HG03342 (cell line): ENCODE measurements at regions not wholly inside any gene's neighbourhood (a gene's known extent, or its start where the extent isn't known, plus 50 kb on each side); places are given as distances from the start of the nearest gene placed in this dataset.

Experiments used
- ATAC-seq: cut with Tn5 transposase; IDR thresholded peaks from one replicate; pipeline ENCODE4 v1.9.1; 2021; ENCODE audit warnings: mild to moderate bottlenecking, moderate library complexity; ENCODE audit not compliant: unreplicated experiment

- no peak for ATAC-seq
These were observed 282.4 kb downstream of the MEIS1 start for GRCh38 chr2:66717218-66717905.

GRCh38 chr2:66717973-66718372 lies 283.0 kb downstream of the MEIS1 start:
- no peak for ATAC-seq

GRCh38 chr2:66721776-66722175 lies 286.9 kb downstream of the MEIS1 start:
- no peak for ATAC-seq

- no peak for ATAC-seq
These were observed 289.3 kb downstream of the MEIS1 start for GRCh38 chr2:66724241-66724640.

GRCh38 chr2:66729416-66730330 lies 294.7 kb downstream of the MEIS1 start:
- ATAC-seq: no peak

- ATAC-seq: no peak
These were observed 295.5 kb downstream of the MEIS1 start for GRCh38 chr2:66730441-66730840.

- ATAC-seq: no peak
These were observed 298.6 kb downstream of the MEIS1 start for GRCh38 chr2:66733364-66733999.

GRCh38 chr2:66748939-66749338 lies 314.0 kb downstream of the MEIS1 start:
- peak; percentile 81 for ATAC-seq

GRCh38 chr2:66749566-66749965 lies 314.6 kb downstream of the MEIS1 start:
- ATAC-seq: no peak

GRCh38 chr2:66753257-66753656 lies 318.3 kb downstream of the MEIS1 start:
- ATAC-seq: no peak

- no peak for ATAC-seq
These were observed 318.7 kb downstream of the MEIS1 start for GRCh38 chr2:66753660-66754059.

- no peak for ATAC-seq
These were observed 321.0 kb downstream of the MEIS1 start for GRCh38 chr2:66755974-66756373.

- ATAC-seq: no peak
These were observed 326.9 kb downstream of the MEIS1 start for GRCh38 chr2:66761826-66762225.

- ATAC-seq: no peak
These were observed 327.8 kb downstream of the MEIS1 start for GRCh38 chr2:66762761-66763160.

GRCh38 chr2:66766582-66766981 lies 331.7 kb downstream of the MEIS1 start:
- ATAC-seq: no peak

GRCh38 chr2:66771359-66771976 lies 336.5 kb downstream of the MEIS1 start:
- ATAC-seq: no peak

GRCh38 chr2:66772618-66773017 lies 337.7 kb downstream of the MEIS1 start:
- ATAC-seq: no peak

- no peak for ATAC-seq
These were observed 341.0 kb downstream of the MEIS1 start for GRCh38 chr2:66775730-66776422.

GRCh38 chr2:66781804-66782203 lies 346.9 kb downstream of the MEIS1 start:
- no peak for ATAC-seq

- no peak for ATAC-seq
These were observed 347.9 kb downstream of the MEIS1 start for GRCh38 chr2:66782780-66783361.
